K562 (cell line): ENCODE measurements at regions not wholly inside any gene's neighbourhood (a gene's known extent, or its start where the extent isn't known, plus 50 kb on each side); places are given as distances from the start of the nearest gene placed in this dataset.

ENCODE experiments used
- ATAC-seq: fragments of 200-7000 bp; cut with Tn5 transposase; 3 replicates; pipeline ENCODE4 v1.9.1; 2020; ENCODE audit warnings: moderate library complexity
- BruUV-seq: library from RNA; stranded (reverse); fragments of 400-500 nt; replicated peaks from 2 replicates; lab custom pipeline; 2021; lab: Mats Ljungman, UMichigan
- CTCF ChIA-PET: fragments of 300-600 bp; formaldehyde crosslinking; extraction: SDS; loops from one replicate; lab custom pipeline; 2021; ENCODE audit warnings: low intra/inter-chr PET ratio; lab: Yijun Ruan, JAX
- POLR2A ChIA-PET: fragments of 300-600, 350-650 bp; sonication (Branson Sonifier 250); formaldehyde crosslinking; extraction: SDS; loops from one replicate; lab custom pipeline; 2021; ENCODE audit warnings: antibody characterized with exemption, inconsistent platforms; lab: Yijun Ruan, JAX
- DNase-seq, 4 experiments: peaks; one replicate each; pipeline versions ENCODE4 v3.0.0 to v3.0.0-alpha.2; 2011 to 2018; ENCODE audit warnings: low spot score in 3 of 4, mixed read lengths in 3 of 4; ENCODE audit errors: extremely low read depth in 1 of 4
- FAIRE-seq: peaks from 2 replicates; lab custom pipeline; 2011; peaks lifted over from hg19 to GRCh38; lab: Jason Lieb, UNC
- H2AFZ ChIP-seq: 2 replicates; pipeline ENCODE4 v1.6.0; 2011; ENCODE audit warnings: low read depth, low read length, control low read depth, inconsistent platforms
- H3K27ac ChIP-seq: fragments of 200-600 bp; 3 replicates; pipeline ENCODE4 v1.8.0; 2011; ENCODE audit warnings: low read depth, mild to moderate bottlenecking, control low read depth, inconsistent platforms, low read length, moderate library complexity, mixed read lengths; ENCODE audit errors: extremely low read depth
- H3K27me3 ChIP-seq, 2 experiments: fragments of 300-600 bp in 1 of 2; 2 replicates in 1 of 2; 3 replicates in 1 of 2; pipeline versions ENCODE4 v1.6.0 to v1.8.0; 2011; ENCODE audit warnings: inconsistent platforms in 2 of 2, low read length in 2 of 2, mild to moderate bottlenecking in 1 of 2, mixed read lengths in 1 of 2, moderate library complexity in 1 of 2; ENCODE audit not compliant: control insufficient read depth in 2 of 2, insufficient read depth in 2 of 2
- H3K36me3 ChIP-seq: fragments of 300-600 bp; 3 replicates; pipeline ENCODE4 v1.8.0; 2011; ENCODE audit warnings: mild to moderate bottlenecking, low read length, inconsistent platforms; ENCODE audit not compliant: control insufficient read depth, insufficient read depth
- H3K4me1 ChIP-seq, 2 experiments: fragments of 200-600 bp in 1 of 2; replicated peaks in 1 of 2; 2 replicates in 1 of 2; 3 replicates in 1 of 2; pipeline versions ENCODE4 v1.5.1 to v1.8.0; 2011; ENCODE audit warnings: inconsistent platforms in 2 of 2, low read length in 2 of 2, mild to moderate bottlenecking in 1 of 2, mixed read lengths in 1 of 2, moderate library complexity in 1 of 2; ENCODE audit not compliant: control insufficient read depth in 2 of 2, insufficient read depth in 2 of 2
- H3K4me2 ChIP-seq: 2 replicates; pipeline ENCODE4 v1.6.1; 2011; ENCODE audit warnings: low read length, control low read depth, inconsistent platforms, mixed read lengths; ENCODE audit not compliant: insufficient read depth
- H3K4me3 ChIP-seq: fragments of 200-600 bp; sonication (generic), shearing (Covaris generic); 2 replicates; pipeline ENCODE4 v1.5.1; 2016; ENCODE audit warnings: control low read depth, inconsistent platforms
- H3K79me2 ChIP-seq: fragments of 200-600 bp; 3 replicates; pipeline ENCODE4 v1.8.0; 2011; ENCODE audit warnings: low read length, inconsistent platforms; ENCODE audit not compliant: control insufficient read depth, insufficient read depth
- H3K9ac ChIP-seq, 2 experiments: 2 replicates each; pipeline versions ENCODE4 v1.6.0 to v1.6.1; 2011; ENCODE audit warnings: low read depth in 2 of 2, low read length in 2 of 2, control low read depth in 1 of 2, inconsistent platforms in 1 of 2, mild to moderate bottlenecking in 1 of 2, mixed read lengths in 1 of 2; ENCODE audit not compliant: insufficient read depth in 1 of 2
- H3K9me1 ChIP-seq: one replicate; pipeline ENCODE4 v1.6.0; 2011; ENCODE audit warnings: inconsistent platforms, mild to moderate bottlenecking, low read length, moderate library complexity; ENCODE audit not compliant: control insufficient read depth, insufficient read depth
- H3K9me3 ChIP-seq: replicated peaks from 2 replicates; pipeline ENCODE4 v1.5.1; 2011; ENCODE audit warnings: low read depth, low read length, inconsistent platforms; ENCODE audit not compliant: control insufficient read depth, insufficient read depth
- H4K20me1 ChIP-seq: replicated peaks from 2 replicates; pipeline ENCODE4 v1.6.1; 2011; ENCODE audit warnings: low read length, inconsistent platforms, mixed read lengths; ENCODE audit not compliant: control insufficient read depth, insufficient read depth
- BRD9 ChIP-seq: fragments of 450-650 bp; IDR thresholded peaks from 2 replicates; pipeline ENCODE4 v1.6.1; 2018; ENCODE audit warnings: low read depth; ENCODE audit not compliant: partially characterized antibody
- CBX3 ChIP-seq, 2 experiments: IDR thresholded peaks; 1 replicate in 1 of 2; 2 replicates in 1 of 2; pipeline ENCODE4 v1.6.1; 2012; ENCODE audit warnings: inconsistent platforms in 2 of 2, low read length in 2 of 2, borderline replicate concordance in 1 of 2, control low read depth in 1 of 2
- EP400 ChIP-seq: fragments of 450-650 bp; IDR thresholded peaks from 2 replicates; pipeline ENCODE4 v1.6.1; 2017; ENCODE audit warnings: antibody characterized with exemption, mild to moderate bottlenecking, moderate library complexity
- ETS2 ChIP-seq: IDR thresholded peaks from 2 replicates; pipeline ENCODE4 v1.6.1; 2016; ENCODE audit warnings: borderline replicate concordance, missing genetic modification characterization, mild to moderate bottlenecking, moderate library complexity, missing compliant biosample characterization; ENCODE audit not compliant: poor library complexity, severe bottlenecking
- FOXJ3 ChIP-seq: sonication (generic); formaldehyde crosslinking; IDR thresholded peaks from 2 replicates; pipeline ENCODE4 v1.4.0; 2020; ENCODE audit warnings: mild to moderate bottlenecking, missing genetic modification reagents
- HIVEP1 ChIP-seq: fragments of 250-450 bp; sonication (Bioruptor Pico); IDR thresholded peaks from 2 replicates; pipeline ENCODE4 v1.4.0; 2020; ENCODE audit warnings: mild to moderate bottlenecking
- HSF4 ChIP-seq: fragments of 250-450 bp; sonication (Bioruptor Pico); IDR thresholded peaks from 2 replicates; pipeline ENCODE4 v2.1.2; 2022; ENCODE audit warnings: mild to moderate bottlenecking, moderate library complexity, borderline replicate concordance
- RBM34 ChIP-seq: fragments of 200-400 bp; formaldehyde crosslinking; IDR thresholded peaks from 2 replicates; pipeline ENCODE4 v1.6.1; 2018; ENCODE audit warnings: low read length, borderline replicate concordance; ENCODE audit not compliant: insufficient read depth
- SETDB1 ChIP-seq: IDR thresholded peaks from one replicate; pipeline ENCODE4 v1.6.1; 2012; ENCODE audit warnings: low read length, control low read depth, inconsistent platforms
- TRIM28 ChIP-seq: fragments of 450-650 bp; IDR thresholded peaks from 2 replicates; pipeline ENCODE4 v1.6.1; 2017
- ZNF3 ChIP-seq: fragments of 250-450 bp; sonication (Bioruptor Pico); IDR thresholded peaks from 2 replicates; pipeline ENCODE4 v1.5.0; 2021; ENCODE audit warnings: mild to moderate bottlenecking, moderate library complexity
- in situ Hi-C: fragments of 300-500 bp; cut with MboI; formaldehyde crosslinking; loops from 4 replicates; pipeline ENCODE4 v1.15.0; 2018; ENCODE audit warnings: inconsistent platforms, mixed read lengths
- intact Hi-C: fragments of 100-400 bp; cut with micrococcal nuclease; formaldehyde crosslinking; loops from 2 replicates; pipeline ENCODE4 v1.14.2; 2022
- TF ChIP-seq, protein P1 (sequence below): sonication (generic); formaldehyde crosslinking; IDR thresholded peaks from 2 replicates; pipeline ENCODE4 v1.9.0; 2022; ENCODE audit warnings: mild to moderate bottlenecking, missing genetic modification reagents
- TF ChIP-seq, protein P2 (sequence below): IDR thresholded peaks from 2 replicates; pipeline ENCODE4 v1.6.1; 2014; ENCODE audit warnings: antibody characterized with exemption

DNA sequence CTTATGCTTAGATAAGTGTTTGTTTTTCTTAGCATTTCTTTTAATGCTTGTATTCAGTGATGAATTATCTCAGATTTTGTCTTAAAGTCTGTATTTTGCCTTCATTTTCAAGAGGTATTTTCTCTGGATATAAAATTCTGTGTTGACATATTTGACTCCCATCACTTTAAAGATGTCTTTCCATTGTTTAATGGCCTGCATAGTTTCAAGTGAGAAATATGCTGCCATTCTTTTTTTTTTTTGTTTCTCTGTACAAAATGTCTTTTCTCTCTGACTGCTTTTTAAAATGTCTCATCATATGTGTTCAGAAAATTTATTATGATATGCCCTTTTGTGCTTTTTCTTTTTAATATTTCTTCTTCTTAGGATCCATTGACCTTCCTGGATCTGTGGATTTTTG lies 578.0 kb upstream of the NOX3 start:
- Histone ChIP-seq H3K4me2 (no peak overlapping the region), H2AFZ (no peak overlapping the region), H3K27me3 (no peaks in the 10 kb centered on the region), H4K20me1 (no peaks in the 10 kb centered on the region), H3K36me3 (no peaks in the 10 kb centered on the region), H3K9ac (no peak overlapping the region), H3K79me2 (no peaks in the 10 kb centered on the region), H3K4me1 (no peaks in the 10 kb centered on the region), H3K9me3 (no peaks in the 10 kb centered on the region; the same call in 1 of the 2 replicates), H3K27ac (no peak overlapping the region), H3K9me1 (no peaks in the 10 kb centered on the region), H3K4me3 (no peak overlapping the region)
- TF ChIP-seq EP400 (no peak), SETDB1 (no peak), ETS2 (no peak), CBX3 (IDR thresholded peaks at IDR 0.05; ENCODE audit: borderline replicate concordance in 1 of 2, low read length in 2 of 2) (peak in 1 of 2 experiments; percentile 55; a peak in 2 of 3 replicates), ZNF3 (CRISPR knock-in tag) (no peak), FOXJ3 (CRISPR knock-in tag) (no peak), TRIM28 (peak; percentile 74; the same call in 1 of the 2 replicates), BRD9 (no peak), HIVEP1 (CRISPR knock-in tag) (no peak), HSF4 (CRISPR knock-in tag) (no peak), RBM34 (no peak)
- TF ChIP-seq, protein P1, sequence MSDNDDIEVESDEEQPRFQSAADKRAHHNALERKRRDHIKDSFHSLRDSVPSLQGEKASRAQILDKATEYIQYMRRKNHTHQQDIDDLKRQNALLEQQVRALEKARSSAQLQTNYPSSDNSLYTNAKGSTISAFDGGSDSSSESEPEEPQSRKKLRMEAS (CRISPR knock-in tag) = no peak
- TF ChIP-seq, protein P2, sequence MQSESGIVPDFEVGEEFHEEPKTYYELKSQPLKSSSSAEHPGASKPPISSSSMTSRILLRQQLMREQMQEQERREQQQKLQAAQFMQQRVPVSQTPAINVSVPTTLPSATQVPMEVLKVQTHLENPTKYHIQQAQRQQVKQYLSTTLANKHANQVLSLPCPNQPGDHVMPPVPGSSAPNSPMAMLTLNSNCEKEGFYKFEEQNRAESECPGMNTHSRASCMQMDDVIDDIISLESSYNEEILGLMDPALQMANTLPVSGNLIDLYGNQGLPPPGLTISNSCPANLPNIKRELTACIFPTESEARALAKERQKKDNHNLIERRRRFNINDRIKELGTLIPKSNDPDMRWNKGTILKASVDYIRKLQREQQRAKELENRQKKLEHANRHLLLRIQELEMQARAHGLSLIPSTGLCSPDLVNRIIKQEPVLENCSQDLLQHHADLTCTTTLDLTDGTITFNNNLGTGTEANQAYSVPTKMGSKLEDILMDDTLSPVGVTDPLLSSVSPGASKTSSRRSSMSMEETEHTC = no peak
- ChIA-PET CTCF (no interaction called here), POLR2A (no interaction called here)
- in situ Hi-C loops (no loop called here), intact Hi-C loops (no loop called here)
- DNase-seq (no peak), FAIRE-seq (no peak), ATAC-seq (no peak)
- BruUV-seq = no TSS peak
